ENCODE measurements at regions not wholly inside any gene's neighbourhood (a gene's known extent, or its start where the extent isn't known, plus 50 kb on each side); places are given as distances from the start of the nearest gene placed in this dataset.

GRCh38 chr2:101627285-101628029, 70.0 kb upstream of the MAP4K4 start:
- FAIRE-seq, result no peak
- no peak overlapping the region for H3K27ac ChIP-seq (ENCODE audit: low read depth, low read length)
- POLR2A ChIA-PET (ENCODE audit: partially characterized antibody), result no interaction called here
- H3K4me2 ChIP-seq (ENCODE audit: insufficient read depth in 1 of 2, low read depth in 2 of 2, low read length in 2 of 2), result no peak overlapping the region
- H2BK120ac ChIP-seq (replicated peaks; ENCODE audit: low read depth, low read length), result no peak overlapping the region
- no peak overlapping the region for H4K91ac ChIP-seq (replicated peaks; ENCODE audit: insufficient read length, low read length)
- H3K4me3 ChIP-seq (ENCODE audit: extremely low read depth in 1 of 4, insufficient read depth in 2 of 4, low read depth in 3 of 4, low read length in 4 of 4), result no peak overlapping the region
- H3K9ac ChIP-seq (replicated peaks in 1 of 4; ENCODE audit: extremely low read depth in 1 of 4, low read depth in 3 of 4, low read length in 3 of 4), result no peak overlapping the region
- no peaks in the 10 kb centered on the region for H4K20me1 ChIP-seq (replicated peaks in 1 of 2; ENCODE audit: control insufficient read depth in 1 of 2, insufficient read depth in 2 of 2, low read length in 2 of 2)
- no peak overlapping the region for H2AFZ ChIP-seq (ENCODE audit: low read length)
- H3K79me1 ChIP-seq (ENCODE audit: low read depth, low read length), result no peaks in the 10 kb centered on the region
- no peaks in the 10 kb centered on the region for H3K27me3 ChIP-seq (replicated peaks in 1 of 4; ENCODE audit: control insufficient read depth in 3 of 4, extremely low read depth in 1 of 4, insufficient read depth in 3 of 4, low read length in 3 of 4)
- no peak overlapping the region for H3K4ac ChIP-seq (replicated peaks; ENCODE audit: insufficient read length, low read depth, low read length)
- H3K56ac ChIP-seq (replicated peaks; ENCODE audit: insufficient read length, low read depth, low read length), result no peak overlapping the region
- no peak overlapping the region for H3K18ac ChIP-seq (ENCODE audit: extremely low read depth, low read length)
- H2BK12ac ChIP-seq (ENCODE audit: low read depth, low read length), result no peak overlapping the region
- no peak overlapping the region for H2BK20ac ChIP-seq (ENCODE audit: low read length)
- no peak overlapping the region for H4K5ac ChIP-seq (ENCODE audit: insufficient read length, low read depth, low read length)
- no peak overlapping the region for H2AK5ac ChIP-seq (ENCODE audit: low read depth, low read length)
- no peaks in the 10 kb centered on the region for H3K23me2 ChIP-seq (ENCODE audit: low read depth, low read length)
- no peak for DNase-seq (ENCODE audit: low read depth in 1 of 2, low spot score in 2 of 2)
- no peaks in the 10 kb centered on the region for H3K4me1 ChIP-seq (replicated peaks in 1 of 4; ENCODE audit: control insufficient read depth in 3 of 4, insufficient read depth in 4 of 4, low read length in 3 of 4)
- no peaks in the 10 kb centered on the region for H3K9me3 ChIP-seq (ENCODE audit: insufficient read depth in 2 of 2, low read depth in 1 of 2, low read length in 1 of 2)
- 87% methylated on average over 12 of the region's 14 CpGs; no CpG with 5 or more reads in 1 of the 2 experiments for WGBS, 2 experiments (ENCODE audit: extremely low coverage in 1 of 2, insufficient coverage in 1 of 2, insufficient read length in 1 of 2, insufficient replicate concordance in 2 of 2, low coverage in 1 of 2, low lambda C conversion rate in 2 of 2, missing lambda C conversion rate in 1 of 2)
- H2BK5ac ChIP-seq (ENCODE audit: low read depth, low read length), result no peak overlapping the region
- H3K79me2 ChIP-seq (ENCODE audit: control insufficient read depth in 1 of 2, insufficient read depth in 2 of 2, low read length in 2 of 2), result no peaks in the 10 kb centered on the region
- no peak overlapping the region for H3K23ac ChIP-seq (ENCODE audit: insufficient read length)
- CTCF ChIA-PET (ENCODE audit: partially characterized antibody), result no interaction called here
- no peak overlapping the region for H2BK15ac ChIP-seq (ENCODE audit: low read length)
- H4K8ac ChIP-seq (ENCODE audit: extremely low read depth, insufficient read depth, low read length), result no peak overlapping the region
- no peaks in the 10 kb centered on the region for H3K36me3 ChIP-seq (ENCODE audit: control insufficient read depth in 2 of 4, insufficient read depth in 4 of 4, low read length in 3 of 4)
- no peak overlapping the region for H3K14ac ChIP-seq (ENCODE audit: insufficient read length)
- TF ChIP-seq HDAC2 (IDR thresholded peaks at IDR 0.05; ENCODE audit: borderline replicate concordance in 1 of 2, low read depth in 2 of 2, low read length in 2 of 2), result no peak
- TF ChIP-seq KDM4A (IDR thresholded peaks at IDR 0.05; ENCODE audit: low read depth, low read length, severe bottlenecking), result no peak
- TF ChIP-seq NRF1 (IDR thresholded peaks at IDR 0.05; ENCODE audit: low read depth, low read length), result no peak
- TF ChIP-seq CHD1 (IDR thresholded peaks at IDR 0.05; ENCODE audit: low read depth, low read length), result no peak
- TF ChIP-seq CREB1 (IDR thresholded peaks at IDR 0.05), result no peak
- TF ChIP-seq POLR2AphosphoS5 (IDR thresholded peaks at IDR 0.05; ENCODE audit: low read depth, low read length), result no peak
- TF ChIP-seq MAX (IDR thresholded peaks at IDR 0.05), result no peak
- TF ChIP-seq EZH2 (IDR thresholded peaks at IDR 0.05; ENCODE audit: low read depth, low read length, severe bottlenecking), result no peak
- no peak for TF ChIP-seq ZNF274 (IDR thresholded peaks at IDR 0.05; ENCODE audit: borderline replicate concordance, extremely low read depth, low read length)
- no peak for TF ChIP-seq CHD2 (IDR thresholded peaks at IDR 0.05; ENCODE audit: low read length)
- no peak for TF ChIP-seq SP1 (IDR thresholded peaks at IDR 0.05; ENCODE audit: low read depth, low read length)
- no peak for TF ChIP-seq SP4 (IDR thresholded peaks at IDR 0.05; ENCODE audit: low read length)
- TF ChIP-seq SUZ12 (IDR thresholded peaks at IDR 0.05; ENCODE audit: low read length), result no peak
- no peak for TF ChIP-seq RNF2 (IDR thresholded peaks at IDR 0.05; ENCODE audit: borderline replicate concordance, low read depth, low read length, missing control alignments, poor library complexity, severe bottlenecking)

Data from H1 (cell line).